H9 (cell line): ENCODE measurements at regions not wholly inside any gene's neighbourhood (a gene's known extent, or its start where the extent isn't known, plus 50 kb on each side); places are given as distances from the start of the nearest gene placed in this dataset.

Source experiments
- DNase-seq: peaks from one replicate; pipeline ENCODE4 v3.0.0-alpha.2; 2017
- H2AFZ ChIP-seq: one replicate; pipeline ENCODE4 v1.6.1; 2013; ENCODE audit warnings: mild to moderate bottlenecking, low read length, control low read depth, moderate library complexity
- H2AK5ac ChIP-seq: 2 replicates; pipeline ENCODE4 v1.6.1; 2013; ENCODE audit warnings: low read length, control low read depth, mixed read lengths; ENCODE audit not compliant: insufficient read length
- H2BK120ac ChIP-seq: one replicate; pipeline ENCODE4 v1.6.1; 2013; ENCODE audit warnings: low read depth, mild to moderate bottlenecking, low read length, control low read depth, inconsistent platforms; ENCODE audit not compliant: poor library complexity, severe bottlenecking
- H2BK12ac ChIP-seq: 2 replicates; pipeline ENCODE4 v1.6.1; 2013; ENCODE audit warnings: low read length, control low read depth, mixed read lengths, low read depth; ENCODE audit not compliant: insufficient read length
- H2BK15ac ChIP-seq: 2 replicates; pipeline ENCODE4 v1.6.1; 2013; ENCODE audit warnings: low read depth, low read length, control low read depth
- H2BK20ac ChIP-seq: one replicate; pipeline ENCODE4 v1.6.1; 2013; ENCODE audit warnings: low read depth, mild to moderate bottlenecking, low read length, control low read depth, inconsistent platforms; ENCODE audit not compliant: poor library complexity, severe bottlenecking
- H2BK5ac ChIP-seq: 2 replicates; pipeline ENCODE4 v1.6.1; 2013; ENCODE audit warnings: low read length, control low read depth, mixed read lengths; ENCODE audit not compliant: insufficient read length
- H3K14ac ChIP-seq: 2 replicates; pipeline ENCODE4 v1.6.1; 2013; ENCODE audit warnings: low read length, control low read depth; ENCODE audit not compliant: insufficient read depth
- H3K18ac ChIP-seq: 2 replicates; pipeline ENCODE4 v1.6.1; 2013; ENCODE audit warnings: low read depth, mild to moderate bottlenecking, mixed read lengths, low read length, control low read depth; ENCODE audit not compliant: insufficient read length
- H3K23ac ChIP-seq: 2 replicates; pipeline ENCODE4 v1.6.1; 2013; ENCODE audit warnings: low read length, control low read depth, mixed read lengths, low read depth; ENCODE audit not compliant: insufficient read length
- H3K23me2 ChIP-seq: 2 replicates; pipeline ENCODE4 v1.6.1; 2013; ENCODE audit warnings: low read depth, mild to moderate bottlenecking, mixed read lengths, low read length, control low read depth; ENCODE audit not compliant: insufficient read length, poor library complexity, severe bottlenecking
- H3K27ac ChIP-seq: 2 replicates; pipeline ENCODE4 v1.5.1; 2013; ENCODE audit warnings: low read length, control low read depth, mixed read lengths, low read depth; ENCODE audit not compliant: insufficient read length
- H3K27me3 ChIP-seq: 2 replicates; pipeline ENCODE4 v1.6.1; 2013; ENCODE audit warnings: low read length, control low read depth, inconsistent platforms; ENCODE audit not compliant: insufficient read depth
- H3K4ac ChIP-seq: 2 replicates; pipeline ENCODE4 v1.6.1; 2013; ENCODE audit warnings: low read depth, mild to moderate bottlenecking, control low read depth, inconsistent platforms, low read length, moderate library complexity
- H3K4me1 ChIP-seq: 2 replicates; pipeline ENCODE4 v1.6.1; 2013; ENCODE audit warnings: low read length, control low read depth, inconsistent platforms; ENCODE audit not compliant: insufficient read depth
- H3K4me2 ChIP-seq: 2 replicates; pipeline ENCODE4 v1.6.1; 2013; ENCODE audit warnings: low read length, control low read depth, mixed read lengths; ENCODE audit not compliant: insufficient read length, insufficient read depth
- H3K56ac ChIP-seq: 2 replicates; pipeline ENCODE4 v1.6.1; 2013; ENCODE audit warnings: low read depth, mild to moderate bottlenecking, mixed read lengths, low read length, control low read depth; ENCODE audit not compliant: insufficient read length
- H3K79me1 ChIP-seq: 2 replicates; pipeline ENCODE4 v1.6.1; 2013; ENCODE audit warnings: low read depth, mild to moderate bottlenecking, moderate library complexity, low read length, control low read depth, inconsistent platforms; ENCODE audit not compliant: insufficient read depth, poor library complexity, severe bottlenecking
- H3K79me2 ChIP-seq: 2 replicates; pipeline ENCODE4 v1.6.1; 2013; ENCODE audit warnings: low read length, control low read depth, inconsistent platforms; ENCODE audit not compliant: insufficient read depth
- H3K9ac ChIP-seq: 2 replicates; pipeline ENCODE4 v1.6.1; 2013; ENCODE audit warnings: low read length, control low read depth, mixed read lengths; ENCODE audit not compliant: insufficient read length; ENCODE audit errors: extremely low read depth
- H3K9me3 ChIP-seq: one replicate; pipeline ENCODE4 v1.6.1; 2013; ENCODE audit warnings: low read depth, low read length, inconsistent platforms; ENCODE audit not compliant: control insufficient read depth
- H3T11ph ChIP-seq: one replicate; pipeline ENCODE4 v1.6.1; 2013; ENCODE audit warnings: mild to moderate bottlenecking, low read length, control low read depth, inconsistent platforms
- H4K20me1 ChIP-seq: one replicate; pipeline ENCODE4 v1.6.1; 2013; ENCODE audit not compliant: control insufficient read depth, insufficient read length, insufficient read depth
- H4K5ac ChIP-seq: 2 replicates; pipeline ENCODE4 v1.6.1; 2013; ENCODE audit warnings: low read depth, mild to moderate bottlenecking, mixed read lengths, low read length, control low read depth; ENCODE audit not compliant: insufficient read length
- H4K8ac ChIP-seq: replicated peaks from 2 replicates; pipeline ENCODE4 v1.6.1; 2013; ENCODE audit warnings: low read length, control low read depth, mixed read lengths, low read depth; ENCODE audit not compliant: insufficient read length
- H4K91ac ChIP-seq: 2 replicates; pipeline ENCODE4 v1.6.1; 2013; ENCODE audit warnings: low read depth, mild to moderate bottlenecking, moderate library complexity, mixed read lengths, low read length, control low read depth; ENCODE audit not compliant: insufficient read length
- H3K27ac Mint-ChIP-seq, 3 experiments: 2 replicates in 2 of 3; 3 replicates in 1 of 3; pipeline ENCODE4 v1.8.0; 2020 to 2021; ENCODE audit warnings: mixed read lengths in 3 of 3, mild to moderate bottlenecking in 1 of 3, moderate library complexity in 1 of 3
- H3K27me3 Mint-ChIP-seq: 2 replicates; pipeline ENCODE4 v1.8.0; 2021; ENCODE audit warnings: low read depth, mild to moderate bottlenecking, moderate library complexity, mixed read lengths
- H3K36me3 Mint-ChIP-seq, 3 experiments: 2 replicates in 2 of 3; 3 replicates in 1 of 3; pipeline ENCODE4 v1.8.0; 2020 to 2021; ENCODE audit warnings: low read depth in 3 of 3, mixed read lengths in 3 of 3; ENCODE audit not compliant: insufficient read depth in 1 of 3
- H3K4me1 Mint-ChIP-seq, 2 experiments: 2 replicates each; pipeline ENCODE4 v1.8.0; 2020; ENCODE audit warnings: mixed read lengths in 2 of 2
- H3K4me3 Mint-ChIP-seq, 2 experiments: 2 replicates in 1 of 2; 3 replicates in 1 of 2; pipeline ENCODE4 v1.8.0; 2020 to 2021; ENCODE audit warnings: mild to moderate bottlenecking in 2 of 2, mixed read lengths in 2 of 2, moderate library complexity in 1 of 2
- H3K9me3 Mint-ChIP-seq, 2 experiments: 2 replicates in 1 of 2; 3 replicates in 1 of 2; pipeline ENCODE4 v1.8.0; 2020; ENCODE audit warnings: mild to moderate bottlenecking in 2 of 2, mixed read lengths in 2 of 2, moderate library complexity in 1 of 2
- CTCF ChIP-seq: fragments of 200-600 bp; sonication (generic); conservative IDR thresholded peaks from 3 replicates; pipeline ENCODE4 v1.8.0; 2021; ENCODE audit warnings: antibody characterized with exemption, mild to moderate bottlenecking
- WGBS: extraction: QIAGEN DNeasy Blood & Tissue Kit; methylation state at CpG from one replicate; pipeline ENCODE4 v1.1.7; 2013; ENCODE audit warnings: missing lambda C conversion rate, low lambda C conversion rate, mixed read lengths; ENCODE audit not compliant: insufficient read length; ENCODE audit errors: extremely low coverage; 5-methylcytosine and 5-hydroxymethylcytosine counted together

- no peaks in the 10 kb centered on the region for H3K23me2 ChIP-seq
- no peak overlapping the region for H3K4me2 ChIP-seq
- no peak overlapping the region for H3K4me3 Mint-ChIP-seq
- H3K9me3 Mint-ChIP-seq = peaks cover 0 to 2% of the 10 kb centered on the region in 2 experiments; a peak in 2 of 5 replicates
- DNase-seq = no peak
- H3K4me1 Mint-ChIP-seq = peaks cover 7 to 10% of the 10 kb centered on the region in 2 experiments
- no peak overlapping the region for H4K5ac ChIP-seq
- no peak overlapping the region for H3K9ac ChIP-seq
- H3K79me2 ChIP-seq = no peaks in the 10 kb centered on the region
- H3K4me1 ChIP-seq = no peaks in the 10 kb centered on the region
- H4K20me1 ChIP-seq = no peaks in the 10 kb centered on the region
- no peaks in the 10 kb centered on the region for H3K9me3 ChIP-seq
- no peak overlapping the region for H3K4ac ChIP-seq
- H2BK20ac ChIP-seq = no peak overlapping the region
- H2BK120ac ChIP-seq = no peak overlapping the region
- no CpG with 5 or more reads among the region's 1 CpG for WGBS
- H3K27ac Mint-ChIP-seq = no peak overlapping the region
- no peaks in the 10 kb centered on the region; a peak in 1 of 7 replicates for H3K36me3 Mint-ChIP-seq
- no peak overlapping the region for H2BK12ac ChIP-seq
- H3K27me3 Mint-ChIP-seq = no peaks in the 10 kb centered on the region
- H2BK15ac ChIP-seq = no peak overlapping the region
- H3K18ac ChIP-seq = no peak overlapping the region
- H4K91ac ChIP-seq = no peak overlapping the region
- H3T11ph ChIP-seq = no peak overlapping the region
- no peak overlapping the region for H3K27ac ChIP-seq
- H3K79me1 ChIP-seq = no peaks in the 10 kb centered on the region
- H2AFZ ChIP-seq = no peak overlapping the region
- H2AK5ac ChIP-seq = no peak overlapping the region
- TF ChIP-seq CTCF = no peak
- H2BK5ac ChIP-seq = no peak overlapping the region
- H3K27me3 ChIP-seq = no peaks in the 10 kb centered on the region; the same call in 1 of the 2 replicates
- H4K8ac ChIP-seq = no peak overlapping the region
- H3K14ac ChIP-seq = no peak overlapping the region
- no peak overlapping the region for H3K23ac ChIP-seq
- no peak overlapping the region for H3K56ac ChIP-seq
These were observed 188.0 kb upstream of the C21orf91 start for GRCh38 chr21:18007121-18007520.
